Stimulated activated CD8-positive, alpha-beta memory T cell treated with anti-CD3 and anti-CD28 coated beads, Interleukin-12 subunit alpha, Interleukin-12 subunit beta, amount 100 ng/mL, for 24 hours (primary cell): ENCODE measurements at regions not wholly inside any gene's neighbourhood (a gene's known extent, or its start where the extent isn't known, plus 50 kb on each side); places are given as distances from the start of the nearest gene placed in this dataset.
"Not testable (repeated sequence)": the region's sequence is repeated elsewhere in the genome, so short reads cannot be mapped to it uniquely, and the experiment has no call there.

Experiments
- DNase-seq: peaks from one replicate; pipeline ENCODE4 v3.0.0-alpha.2; 2020; ENCODE audit errors: extremely low read depth

- no peak for DNase-seq
Measured at GRCh38 chr2:194999771-195000170, 657.3 kb upstream of the SLC39A10 start.

GRCh38 chr2:194992648-194993047, 664.4 kb upstream of the SLC39A10 start:
- DNase-seq, result no peak

- no peak for DNase-seq
Measured at GRCh38 chr2:194985258-194985657, 671.8 kb upstream of the SLC39A10 start.

GRCh38 chr2:194962254-194962653, 694.8 kb upstream of the SLC39A10 start:
- DNase-seq, result no peak

- DNase-seq, result no peak
Measured at GRCh38 chr2:194954218-194954617, 702.8 kb upstream of the SLC39A10 start.

- DNase-seq, result no peak
Measured at GRCh38 chr2:194946826-194947225, 710.2 kb upstream of the SLC39A10 start.

GRCh38 chr2:194938066-194938465, 719.0 kb upstream of the SLC39A10 start:
- no peak for DNase-seq

- DNase-seq, result no peak
Measured at GRCh38 chr2:194927489-194927888, 729.5 kb upstream of the SLC39A10 start.

- no peak for DNase-seq
Measured at GRCh38 chr2:194926873-194927272, 730.2 kb upstream of the SLC39A10 start.

GRCh38 chr2:194925742-194926141, 731.3 kb upstream of the SLC39A10 start:
- DNase-seq, result no peak

- DNase-seq, result no peak
Measured at GRCh38 chr2:194917519-194917918, 739.5 kb upstream of the SLC39A10 start.

GRCh38 chr2:194915485-194915884, 741.5 kb upstream of the SLC39A10 start:
- DNase-seq, result no peak

- DNase-seq, result no peak
Measured at GRCh38 chr2:194907569-194907968, 749.5 kb upstream of the SLC39A10 start.

- no peak for DNase-seq
Measured at GRCh38 chr2:194896871-194897270, 760.2 kb upstream of the SLC39A10 start.

GRCh38 chr2:194883711-194884110, 773.3 kb upstream of the SLC39A10 start:
- no peak for DNase-seq

GRCh38 chr2:194870974-194871535, 786.0 kb upstream of the SLC39A10 start:
- DNase-seq, result no peak

GRCh38 chr2:194867328-194867727, 789.7 kb upstream of the SLC39A10 start:
- no peak for DNase-seq

GRCh38 chr2:194854941-194855340, 802.1 kb upstream of the SLC39A10 start:
- no peak for DNase-seq

GRCh38 chr2:194842871-194843270, 814.2 kb upstream of the SLC39A10 start:
- DNase-seq, result no peak

- DNase-seq, result not testable (repeated sequence)
Measured at GRCh38 chr2:194834371-194834770, 822.7 kb upstream of the SLC39A10 start.

- DNase-seq, result no peak
Measured at GRCh38 chr2:194826241-194826640, 830.8 kb upstream of the SLC39A10 start.

GRCh38 chr2:194824450-194824849, 832.6 kb upstream of the SLC39A10 start:
- no peak for DNase-seq

GRCh38 chr2:194822657-194823056, 834.4 kb upstream of the SLC39A10 start:
- DNase-seq, result no peak

- DNase-seq, result no peak
Measured at GRCh38 chr2:194822097-194822496, 834.9 kb upstream of the SLC39A10 start.
